Trophoblast cell (in vitro differentiated cells and primary cell): ENCODE measurements at regions not wholly inside any gene's neighbourhood (a gene's known extent, or its start where the extent isn't known, plus 50 kb on each side); places are given as distances from the start of the nearest gene placed in this dataset.
A peak's percentile ranks its signal among the peaks of the same experiment; 100 is the strongest.

ENCODE experiments used
- DNase-seq, 2 donors: peaks; one replicate each; pipeline ENCODE4 v3.0.0-alpha.2; 2016
- H2AFZ ChIP-seq: 2 replicates; pipeline ENCODE4 v1.6.1; 2013; ENCODE audit warnings: low read length, moderate library complexity, mild to moderate bottlenecking; ENCODE audit not compliant: insufficient read depth, poor library complexity
- H2AK5ac ChIP-seq: 2 replicates; pipeline ENCODE4 v1.6.1; 2013; ENCODE audit warnings: mild to moderate bottlenecking, low read length
- H2BK120ac ChIP-seq: 2 replicates; pipeline ENCODE4 v1.6.1; 2013; ENCODE audit warnings: low read length, mild to moderate bottlenecking, moderate library complexity; ENCODE audit not compliant: insufficient read depth, poor library complexity
- H2BK12ac ChIP-seq: 2 replicates; pipeline ENCODE4 v1.6.1; 2013; ENCODE audit warnings: mild to moderate bottlenecking, low read length, moderate library complexity
- H2BK5ac ChIP-seq: 2 replicates; pipeline ENCODE4 v1.6.1; 2013; ENCODE audit warnings: low read length, low read depth, moderate library complexity, mild to moderate bottlenecking; ENCODE audit not compliant: poor library complexity
- H3K14ac ChIP-seq: 2 replicates; pipeline ENCODE4 v1.6.1; 2013; ENCODE audit warnings: mild to moderate bottlenecking, low read length
- H3K18ac ChIP-seq: 2 replicates; pipeline ENCODE4 v1.6.1; 2013; ENCODE audit warnings: mild to moderate bottlenecking, low read length
- H3K23ac ChIP-seq: 2 replicates; pipeline ENCODE4 v1.6.1; 2013; ENCODE audit warnings: low read length
- H3K27ac ChIP-seq: 2 replicates; pipeline ENCODE4 v1.5.1; 2013; ENCODE audit warnings: low read depth, mild to moderate bottlenecking, inconsistent platforms, low read length, moderate library complexity
- H3K27me3 ChIP-seq: 2 replicates; pipeline ENCODE4 v1.6.1; 2013; ENCODE audit warnings: inconsistent platforms, mild to moderate bottlenecking, low read length, moderate library complexity; ENCODE audit not compliant: insufficient read depth
- H3K36me3 ChIP-seq, 2 experiments: 1 replicate in 1 of 2; 2 replicates in 1 of 2; pipeline ENCODE4 v1.6.1; 2013; ENCODE audit warnings: low read length in 2 of 2, mild to moderate bottlenecking in 2 of 2, moderate library complexity in 1 of 2; ENCODE audit not compliant: insufficient read depth in 2 of 2, control insufficient read depth in 1 of 2
- H3K4ac ChIP-seq: 2 replicates; pipeline ENCODE4 v1.6.1; 2013; ENCODE audit warnings: low read depth, mild to moderate bottlenecking, low read length, moderate library complexity
- H3K4me1 ChIP-seq, 2 experiments: 1 replicate in 1 of 2; 2 replicates in 1 of 2; pipeline ENCODE4 v1.6.1; 2013; ENCODE audit warnings: low read length in 2 of 2, mild to moderate bottlenecking in 2 of 2, moderate library complexity in 1 of 2; ENCODE audit not compliant: insufficient read depth in 2 of 2, control insufficient read depth in 1 of 2
- H3K4me2 ChIP-seq: 2 replicates; pipeline ENCODE4 v1.6.1; 2013; ENCODE audit warnings: inconsistent platforms, mild to moderate bottlenecking, low read length, moderate library complexity
- H3K4me3 ChIP-seq: 2 replicates; pipeline ENCODE4 v1.5.1; 2013; ENCODE audit warnings: mild to moderate bottlenecking, low read depth, low read length, inconsistent platforms
- H3K79me1 ChIP-seq: one replicate; pipeline ENCODE4 v1.6.1; 2013; ENCODE audit warnings: low read length
- H3K79me2 ChIP-seq: 2 replicates; pipeline ENCODE4 v1.6.1; 2013; ENCODE audit warnings: low read length, mild to moderate bottlenecking; ENCODE audit not compliant: control insufficient read depth, insufficient read depth, poor library complexity
- H3K9ac ChIP-seq: 2 replicates; pipeline ENCODE4 v1.6.1; 2013; ENCODE audit warnings: mild to moderate bottlenecking, low read length
- H3K9me3 ChIP-seq: 2 replicates; pipeline ENCODE4 v1.6.1; 2013; ENCODE audit warnings: low read depth, mild to moderate bottlenecking, control low read depth, inconsistent platforms, low read length; ENCODE audit not compliant: insufficient read depth
- H4K12ac ChIP-seq: 2 replicates; pipeline ENCODE4 v1.6.1; 2013; ENCODE audit warnings: low read depth, mild to moderate bottlenecking, low read length, moderate library complexity
- H4K8ac ChIP-seq: 2 replicates; pipeline ENCODE4 v1.6.1; 2013; ENCODE audit warnings: low read depth, mild to moderate bottlenecking, low read length, moderate library complexity
- H4K91ac ChIP-seq: one replicate; pipeline ENCODE4 v1.6.1; 2013; ENCODE audit warnings: low read depth, mild to moderate bottlenecking, low read length, moderate library complexity
- WGBS: extraction: QIAGEN DNeasy Blood & Tissue Kit; methylation state at CpG from one replicate; pipeline ENCODE4 v1.1.7; 2013; ENCODE audit warnings: missing lambda C conversion rate; ENCODE audit not compliant: insufficient read length, insufficient coverage; ENCODE audit errors: extremely low coverage; 5-methylcytosine and 5-hydroxymethylcytosine counted together

DNA sequence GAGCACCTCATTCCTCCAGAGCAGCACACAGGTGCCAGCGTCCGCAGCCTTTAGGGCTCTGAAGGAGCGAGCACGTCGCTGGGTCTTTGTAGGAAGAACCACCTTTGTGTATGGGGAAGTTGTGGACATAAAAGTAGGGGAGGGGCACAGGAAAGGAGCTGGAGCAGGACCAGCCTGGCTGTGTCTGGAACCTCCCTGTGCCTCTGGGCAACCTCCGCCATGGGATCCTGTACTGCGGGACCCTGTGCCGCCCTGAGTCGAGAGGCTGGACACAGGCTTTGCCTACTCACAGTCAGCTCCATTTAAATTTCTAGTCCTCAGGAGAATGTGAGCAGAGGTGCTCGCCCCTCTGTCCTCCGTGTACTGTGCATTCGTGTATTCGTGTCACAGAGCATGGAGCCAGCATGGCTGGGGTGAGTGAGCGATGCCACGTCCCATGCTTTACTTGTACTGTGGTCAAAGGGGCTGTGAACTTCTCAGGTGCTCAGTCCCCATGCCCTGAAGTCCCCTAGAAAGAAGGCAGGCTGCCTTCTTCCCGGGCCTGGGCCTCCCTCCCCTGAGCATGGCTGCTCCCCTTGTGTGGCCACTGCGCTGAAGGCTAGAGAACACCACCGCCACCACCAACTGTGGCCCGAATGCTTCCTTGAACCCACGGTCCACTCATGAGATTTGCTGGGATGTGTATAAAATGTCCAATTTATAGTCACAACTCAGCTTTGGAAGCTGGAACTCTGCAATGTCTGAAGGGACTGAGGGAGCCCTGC lies 99.9 kb downstream of the TEX29 start:
- H2AFZ ChIP-seq, result no peak overlapping the region
- H3K18ac ChIP-seq, result no peak overlapping the region
- no CpG with 5 or more reads among the region's 20 CpGs for WGBS
- H3K79me1 ChIP-seq, result no peaks in the 10 kb centered on the region
- no peak overlapping the region for H3K4ac ChIP-seq
- no peak overlapping the region for H3K4me3 ChIP-seq
- H4K8ac ChIP-seq, result no peak overlapping the region
- no peaks in the 10 kb centered on the region for H3K9me3 ChIP-seq
- H3K27ac ChIP-seq, result no peak overlapping the region
- H3K4me1 ChIP-seq, result peaks cover 3 to 5% of the 10 kb centered on the region in 2 experiments
- no peak overlapping the region for H2AK5ac ChIP-seq
- H3K79me2 ChIP-seq, result no peaks in the 10 kb centered on the region
- no peak overlapping the region for H2BK12ac ChIP-seq
- H3K4me2 ChIP-seq, result no peak overlapping the region
- H3K14ac ChIP-seq, result no peak overlapping the region
- no peak overlapping the region for H3K23ac ChIP-seq
- no peak overlapping the region for H2BK120ac ChIP-seq
- H4K12ac ChIP-seq, result no peak overlapping the region
- peaks cover 2% of the 10 kb centered on the region for H3K27me3 ChIP-seq
- no peak overlapping the region for H2BK5ac ChIP-seq
- H3K36me3 ChIP-seq, result no peaks in the 10 kb centered on the region
- no peak overlapping the region for H4K91ac ChIP-seq
- H3K9ac ChIP-seq, result no peak overlapping the region
- no peak for DNase-seq

DNA sequence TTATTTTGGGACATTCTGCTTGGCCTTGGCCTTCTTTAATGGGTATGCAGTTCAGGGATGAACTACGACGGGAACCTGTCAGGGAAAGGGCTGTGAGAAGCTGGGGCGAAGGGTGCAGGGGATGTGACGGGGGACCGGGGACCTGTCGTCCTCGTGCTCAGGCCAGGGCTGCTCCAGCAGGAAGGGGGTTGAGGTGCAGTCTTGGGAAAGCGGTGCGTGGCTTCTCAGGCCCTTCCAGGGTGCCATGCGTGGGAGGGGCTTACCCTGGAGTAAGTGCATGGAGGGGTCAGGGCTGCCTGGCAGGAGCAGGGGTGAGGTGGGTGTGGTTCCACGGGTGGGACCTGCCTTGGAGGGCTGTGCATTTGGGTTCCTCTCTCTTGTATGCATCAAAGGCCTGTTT lies 100.8 kb downstream of the TEX29 start:
- no peak for DNase-seq
- H4K91ac ChIP-seq, result no peak overlapping the region
- no peak overlapping the region for H2AK5ac ChIP-seq
- H2BK5ac ChIP-seq, result no peak overlapping the region
- no peak overlapping the region for H3K4me2 ChIP-seq
- H2BK120ac ChIP-seq, result no peak overlapping the region
- no peaks in the 10 kb centered on the region for H3K36me3 ChIP-seq
- no peak overlapping the region for H3K4me3 ChIP-seq
- H3K14ac ChIP-seq, result no peak overlapping the region
- H3K4me1 ChIP-seq, result peaks cover 3 to 5% of the 10 kb centered on the region in 2 experiments
- no peak overlapping the region for H3K23ac ChIP-seq
- H3K18ac ChIP-seq, result no peak overlapping the region
- no CpG with 5 or more reads among the region's 11 CpGs for WGBS
- no peak overlapping the region for H2AFZ ChIP-seq
- no peak overlapping the region for H2BK12ac ChIP-seq
- H3K9ac ChIP-seq, result no peak overlapping the region
- H3K4ac ChIP-seq, result no peak overlapping the region
- no peak overlapping the region for H4K8ac ChIP-seq
- H3K27me3 ChIP-seq, result peaks cover 2% of the 10 kb centered on the region
- no peaks in the 10 kb centered on the region for H3K79me1 ChIP-seq
- H3K27ac ChIP-seq, result no peak overlapping the region
- H4K12ac ChIP-seq, result no peak overlapping the region
- H3K79me2 ChIP-seq, result no peaks in the 10 kb centered on the region
- H3K9me3 ChIP-seq, result no peaks in the 10 kb centered on the region

DNA sequence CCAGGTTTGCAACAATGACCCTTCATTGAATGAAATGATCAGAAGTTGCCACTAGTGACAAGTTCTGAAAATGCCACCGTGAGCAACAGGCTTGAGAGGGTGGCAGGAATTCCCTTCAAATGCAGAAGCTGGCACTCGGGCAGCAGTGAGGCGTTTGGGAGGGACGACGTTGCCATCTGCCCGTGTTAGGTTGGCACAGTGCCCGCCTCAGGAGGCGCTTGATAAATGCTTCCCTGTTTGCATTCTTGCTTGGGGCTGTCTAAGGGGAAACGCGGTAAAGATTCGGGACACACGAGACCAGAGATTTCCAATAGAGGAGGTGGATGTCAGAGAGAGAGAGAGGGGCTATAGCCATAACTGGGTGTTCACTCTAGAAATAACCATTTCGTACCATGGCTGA lies 101.9 kb downstream of the TEX29 start:
- Histone ChIP-seq H3K4me3 (no peak overlapping the region), H3K14ac (no peak overlapping the region), H3K4me2 (no peak overlapping the region), H4K8ac (no peak overlapping the region), H3K18ac (no peak overlapping the region), H2BK120ac (no peak overlapping the region), H2AFZ (no peak overlapping the region), H3K27me3 (peaks cover under 1% of the 10 kb centered on the region), H2AK5ac (no peak overlapping the region), H3K4ac (no peak overlapping the region), H2BK5ac (no peak overlapping the region), H3K36me3 (no peaks in the 10 kb centered on the region), H4K12ac (no peak overlapping the region), H4K91ac (no peak overlapping the region), H3K9me3 (no peaks in the 10 kb centered on the region), H3K4me1 (peaks cover 3 to 5% of the 10 kb centered on the region in 2 experiments), H3K79me2 (no peaks in the 10 kb centered on the region), H3K27ac (no peak overlapping the region), H3K9ac (no peak overlapping the region), H2BK12ac (no peak overlapping the region), H3K79me1 (no peaks in the 10 kb centered on the region), H3K23ac (no peak overlapping the region)
- no CpG with 5 or more reads among the region's 13 CpGs for WGBS
- DNase-seq, result no peak

DNA sequence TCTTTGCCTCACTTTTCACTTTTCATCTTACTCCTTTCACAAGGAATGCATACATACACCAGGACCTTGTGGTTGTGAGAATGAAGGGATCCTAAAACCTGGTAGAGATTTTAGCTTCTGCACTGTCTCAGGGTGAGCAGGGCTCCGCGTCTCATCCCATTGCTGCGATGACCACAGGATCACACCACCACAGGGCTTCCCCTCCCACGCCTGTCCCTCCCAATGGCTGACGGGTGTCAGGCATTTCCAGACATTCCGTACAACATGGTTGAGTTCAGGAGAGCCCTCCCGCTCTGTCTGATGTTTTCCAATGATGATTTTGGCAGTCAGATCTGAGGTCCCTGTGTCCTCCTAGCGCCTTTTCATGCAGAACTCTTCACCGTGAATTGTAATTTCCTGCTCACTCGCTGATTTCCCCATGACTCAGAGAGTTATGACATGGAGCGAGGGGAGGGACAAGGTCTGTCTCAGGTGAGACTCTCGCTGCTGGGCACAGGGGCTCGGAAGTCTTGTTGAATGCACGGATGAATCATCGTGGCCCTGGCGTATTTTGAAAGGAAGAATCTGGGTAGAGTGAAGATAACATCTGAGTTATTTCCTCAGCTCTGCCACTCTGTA lies 102.8 kb downstream of the TEX29 start:
- Histone ChIP-seq H4K91ac (no peak overlapping the region), H3K9me3 (no peaks in the 10 kb centered on the region), H3K27me3 (no peaks in the 10 kb centered on the region), H2BK12ac (no peak overlapping the region), H3K79me1 (no peaks in the 10 kb centered on the region), H3K4me2 (peak overlapping the region; percentile 22), H2AK5ac (no peak overlapping the region), H3K14ac (no peak overlapping the region), H3K36me3 (no peaks in the 10 kb centered on the region), H3K9ac (no peak overlapping the region), H4K12ac (no peak overlapping the region), H3K23ac (no peak overlapping the region), H3K4ac (no peak overlapping the region), H3K79me2 (no peaks in the 10 kb centered on the region), H4K8ac (no peak overlapping the region), H3K4me3 (no peak overlapping the region), H2BK120ac (no peak overlapping the region), H3K18ac (no peak overlapping the region), H3K27ac (no peak overlapping the region), H2BK5ac (no peak overlapping the region), H3K4me1 (peaks cover 3 to 5% of the 10 kb centered on the region in 2 experiments), H2AFZ (no peak overlapping the region)
- no CpG with 5 or more reads among the region's 16 CpGs for WGBS
- peak; percentile 71 to 78 for DNase-seq
